IMR-90 (cell line): ENCODE measurements at regions not wholly inside any gene's neighbourhood (a gene's known extent, or its start where the extent isn't known, plus 50 kb on each side); places are given as distances from the start of the nearest gene placed in this dataset.
A peak's percentile ranks its signal among the peaks of the same experiment; 100 is the strongest.

Experiments
- ATAC-seq: fragments of 200-7000 bp; cut with Tn5 transposase; 2 replicates; pipeline ENCODE4 v1.9.1; 2020; ENCODE audit warnings: low read depth, mild to moderate bottlenecking, moderate library complexity
- BruUV-seq: library from RNA; stranded (reverse); fragments of 400-500 nt; replicated peaks from 2 replicates; lab custom pipeline; 2021; lab: Mats Ljungman, UMichigan
- CTCF ChIA-PET: fragments of 300-600 bp; formaldehyde crosslinking; extraction: SDS; loops from one replicate; lab custom pipeline; 2021; ENCODE audit warnings: antibody characterized with exemption; lab: Yijun Ruan, JAX
- POLR2A ChIA-PET: fragments of 300-600 bp; sonication (Branson Sonifier 250); formaldehyde crosslinking; loops from one replicate; lab custom pipeline; 2022; ENCODE audit warnings: antibody characterized with exemption; ENCODE audit not compliant: unreplicated experiment; lab: Charles Lee
- DNase-seq: peaks from one replicate; pipeline ENCODE4 v3.0.0; 2013
- H2AFZ ChIP-seq: replicated peaks from 2 replicates; pipeline ENCODE3; 2013; ENCODE audit warnings: low read length, mild to moderate bottlenecking; ENCODE audit not compliant: poor library complexity
- H2AK5ac ChIP-seq: 2 replicates; pipeline ENCODE4 v1.6.1; 2013; ENCODE audit warnings: low read depth, low read length, inconsistent platforms
- H2AK9ac ChIP-seq: replicated peaks from 2 replicates; pipeline ENCODE3; 2013; ENCODE audit warnings: mild to moderate bottlenecking, low read depth, low read length, moderate library complexity; ENCODE audit not compliant: poor library complexity
- H2BK120ac ChIP-seq: 2 replicates; pipeline ENCODE4 v1.6.1; 2013; ENCODE audit warnings: low read depth, low read length, inconsistent platforms
- H2BK15ac ChIP-seq: 3 replicates; pipeline ENCODE4 v1.6.1; 2013; ENCODE audit warnings: low read depth, low read length, inconsistent platforms
- H2BK20ac ChIP-seq: 2 replicates; pipeline ENCODE4 v1.6.1; 2013; ENCODE audit warnings: low read depth, mild to moderate bottlenecking, inconsistent platforms, low read length, moderate library complexity
- H2BK5ac ChIP-seq: 2 replicates; pipeline ENCODE4 v1.6.1; 2013; ENCODE audit warnings: mild to moderate bottlenecking, low read depth, low read length, inconsistent platforms; ENCODE audit not compliant: poor library complexity, severe bottlenecking
- H3K14ac ChIP-seq: replicated peaks from 2 replicates; pipeline ENCODE4 v1.6.1; 2013; ENCODE audit warnings: low read depth, low read length, inconsistent platforms
- H3K18ac ChIP-seq: 2 replicates; pipeline ENCODE4 v1.6.1; 2013; ENCODE audit warnings: low read depth, low read length, control low read depth
- H3K23ac ChIP-seq: 2 replicates; pipeline ENCODE4 v1.6.1; 2013; ENCODE audit warnings: low read depth, low read length, inconsistent platforms
- H3K27ac ChIP-seq: 2 replicates; pipeline ENCODE4 v1.5.1; 2013; ENCODE audit warnings: mild to moderate bottlenecking, control low read depth, low read length; ENCODE audit not compliant: insufficient read depth
- H3K27me3 ChIP-seq: 2 replicates; pipeline ENCODE4 v1.6.1; 2013; ENCODE audit warnings: low read length; ENCODE audit not compliant: control insufficient read depth, insufficient read depth
- H3K36me3 ChIP-seq: 2 replicates; pipeline ENCODE4 v1.6.1; 2013; ENCODE audit warnings: low read length, mixed read lengths; ENCODE audit not compliant: control insufficient read depth, insufficient read depth
- H3K4ac ChIP-seq: 2 replicates; pipeline ENCODE4 v1.6.1; 2013; ENCODE audit warnings: low read depth, low read length, inconsistent platforms
- H3K4me1 ChIP-seq: 2 replicates; pipeline ENCODE4 v1.6.1; 2013; ENCODE audit warnings: low read length, mixed read lengths; ENCODE audit not compliant: control insufficient read depth, insufficient read depth
- H3K4me2 ChIP-seq: 2 replicates; pipeline ENCODE4 v1.6.1; 2013; ENCODE audit warnings: low read depth, mild to moderate bottlenecking, control low read depth, low read length, moderate library complexity
- H3K4me3 ChIP-seq: 2 replicates; pipeline ENCODE4 v1.5.1; 2013; ENCODE audit warnings: low read depth, mild to moderate bottlenecking, control low read depth, low read length, moderate library complexity; ENCODE audit not compliant: insufficient read depth
- H3K56ac ChIP-seq: 2 replicates; pipeline ENCODE4 v1.6.1; 2013; ENCODE audit warnings: low read length, inconsistent platforms; ENCODE audit not compliant: insufficient read depth; ENCODE audit errors: extremely low read depth
- H3K79me1 ChIP-seq, 2 experiments: 2 replicates each; pipeline ENCODE4 v1.6.1; 2013; ENCODE audit warnings: low read length in 2 of 2, inconsistent platforms in 1 of 2, low read depth in 1 of 2
- H3K9ac ChIP-seq: 2 replicates; pipeline ENCODE4 v1.6.1; 2013; ENCODE audit warnings: low read depth, low read length, control low read depth
- H3K9me1 ChIP-seq: 2 replicates; pipeline ENCODE4 v1.6.1; 2013; ENCODE audit warnings: low read length, inconsistent platforms; ENCODE audit not compliant: insufficient read depth
- H3K9me3 ChIP-seq: 2 replicates; pipeline ENCODE4 v1.6.1; 2013; ENCODE audit warnings: low read length; ENCODE audit not compliant: control insufficient read depth, insufficient read depth
- H4K20me1 ChIP-seq: 2 replicates; pipeline ENCODE4 v1.6.1; 2013; ENCODE audit warnings: low read length, inconsistent platforms; ENCODE audit not compliant: insufficient read depth
- H4K5ac ChIP-seq: 2 replicates; pipeline ENCODE4 v1.6.1; 2013; ENCODE audit warnings: mild to moderate bottlenecking, low read depth, low read length, control low read depth
- H4K8ac ChIP-seq, 2 experiments: 2 replicates each; pipeline ENCODE4 v1.6.1; 2013; ENCODE audit warnings: low read depth in 2 of 2, low read length in 2 of 2, control low read depth in 1 of 2, inconsistent platforms in 1 of 2
- H4K91ac ChIP-seq: 2 replicates; pipeline ENCODE4 v1.6.1; 2013; ENCODE audit warnings: low read depth, low read length, inconsistent platforms; ENCODE audit not compliant: insufficient read depth
- FOS ChIP-seq: fragments of 150-350 bp; IDR thresholded peaks from 2 replicates; pipeline ENCODE4 v1.6.1; 2016; ENCODE audit warnings: low read depth, low read length
- RCOR1 ChIP-seq: IDR thresholded peaks from 2 replicates; pipeline ENCODE4 v1.6.1; 2012; ENCODE audit warnings: mild to moderate bottlenecking, low read length, improper control_type of control experiment; ENCODE audit not compliant: insufficient replicate concordance
- USF2 ChIP-seq: fragments of 150-350 bp; IDR thresholded peaks from 2 replicates; pipeline ENCODE4 v1.6.1; 2017; ENCODE audit warnings: mild to moderate bottlenecking, antibody characterized with exemption, low read length, low read depth
- WGBS, 2 experiments: methylation state at CpG; one replicate each; pipeline versions ENCODE4 v1.1.5 to v1.1.7; 2013; ENCODE audit warnings: missing lambda C conversion rate in 2 of 2; ENCODE audit not compliant: insufficient read length in 1 of 2; ENCODE audit errors: extremely low coverage in 2 of 2; 5-methylcytosine and 5-hydroxymethylcytosine counted together
- dilution Hi-C: fragments of 300-500 bp; cut with HindIII; formaldehyde crosslinking; loops from one replicate; pipeline ENCODE4 v1.14.3; 2018; ENCODE audit warnings: low sequenced_read_pairs; ENCODE audit not compliant: unreplicated experiment
- in situ Hi-C: fragments of 300-500 bp; cut with MboI; formaldehyde crosslinking; loops from 3 replicates; pipeline ENCODE4 v1.14.3; 2019; ENCODE audit warnings: low sequenced_read_pairs, inconsistent platforms, mixed read lengths
- intact Hi-C: fragments of 100-400 bp; cut with micrococcal nuclease; formaldehyde crosslinking; loops from 2 replicates; pipeline ENCODE4 v1.10.0; 2022

DNA sequence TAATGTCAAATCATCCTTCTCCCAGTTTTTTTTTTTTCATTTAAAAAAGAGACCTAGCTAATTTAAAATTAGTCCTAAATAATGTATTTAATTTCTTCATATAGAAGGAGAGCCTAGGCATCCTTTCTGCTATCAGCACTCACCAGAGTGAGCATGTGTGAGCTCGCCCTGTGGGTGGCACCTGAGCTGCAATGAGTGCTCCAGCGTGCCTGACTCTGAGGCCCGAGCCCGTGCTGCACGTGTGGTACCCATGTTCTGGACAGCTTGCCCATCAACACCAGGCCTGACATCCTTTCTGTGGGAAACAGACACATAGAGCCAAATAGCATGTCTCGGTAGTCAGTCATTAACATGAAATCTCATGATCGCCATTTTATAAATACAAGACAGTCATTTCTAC lies 381.4 kb downstream of the DTWD2 start:
- no peak overlapping the region for H2BK5ac ChIP-seq
- H3K27ac ChIP-seq = no peak overlapping the region
- DNase-seq (no peak), ATAC-seq (no peak; the same call in 1 of the 2 replicates)
- no peaks in the 10 kb centered on the region for H3K4me1 ChIP-seq
- no peak overlapping the region for H3K4me2 ChIP-seq
- no peak overlapping the region for H4K91ac ChIP-seq
- H3K9me1 ChIP-seq = no peaks in the 10 kb centered on the region
- H3K18ac ChIP-seq = no peak overlapping the region
- BruUV-seq = no TSS peak
- no peaks in the 10 kb centered on the region for H3K79me1 ChIP-seq
- no peak overlapping the region for H3K9ac ChIP-seq
- no peak overlapping the region for H3K56ac ChIP-seq
- 58% methylated on average over 3 of the region's 7 CpGs; no CpG with 5 or more reads in 1 of the 2 experiments for WGBS, 2 experiments
- no peak overlapping the region for H2BK20ac ChIP-seq
- no peak overlapping the region for H3K14ac ChIP-seq
- H3K9me3 ChIP-seq = 0 out of 2 replicates have a peak, but pooled peaks cover 2% of the 10 kb centered on the region
- no peaks in the 10 kb centered on the region for H3K36me3 ChIP-seq
- TF ChIP-seq FOS = no peak
- no peak for TF ChIP-seq USF2
- no peak for TF ChIP-seq RCOR1
- dilution Hi-C loops (no loop called here), in situ Hi-C loops (no loop called here), intact Hi-C loops (no loop called here)
- no peak overlapping the region for H2BK15ac ChIP-seq
- H4K20me1 ChIP-seq = no peaks in the 10 kb centered on the region
- H3K23ac ChIP-seq = no peak overlapping the region
- H2AK9ac ChIP-seq = no peak overlapping the region
- no peak overlapping the region for H2AK5ac ChIP-seq
- H3K27me3 ChIP-seq = no peaks in the 10 kb centered on the region
- H2BK120ac ChIP-seq = no peak overlapping the region
- H3K4ac ChIP-seq = no peak overlapping the region
- CTCF ChIA-PET = no interaction called here
- no peak overlapping the region for H4K5ac ChIP-seq
- no peak overlapping the region for H4K8ac ChIP-seq
- no peak overlapping the region for H3K4me3 ChIP-seq
- POLR2A ChIA-PET = no interaction called here
- peak overlapping the region; percentile 67 for H2AFZ ChIP-seq
